ENCODE measurements at regions not wholly inside any gene's neighbourhood (a gene's known extent, or its start where the extent isn't known, plus 50 kb on each side); places are given as distances from the start of the nearest gene placed in this dataset.
"Not testable (repeated sequence)": the region's sequence is repeated elsewhere in the genome, so short reads cannot be mapped to it uniquely, and the experiment has no call there.

- DNase-seq: no peak
These were observed 184.5 kb upstream of the SLC24A3 start for GRCh38 chr20:19027971-19028370.

- no peak for DNase-seq
These were observed 170.7 kb upstream of the SLC24A3 start for GRCh38 chr20:19041787-19042186.

GRCh38 chr20:19045371-19045770 is 167.1 kb upstream of the SLC24A3 start:
- DNase-seq: no peak

GRCh38 chr20:19047040-19047950 is 165.1 kb upstream of the SLC24A3 start:
- no peak for DNase-seq

GRCh38 chr20:19047951-19048296 is 164.5 kb upstream of the SLC24A3 start:
- DNase-seq: no peak

- DNase-seq: no peak
These were observed 163.4 kb upstream of the SLC24A3 start for GRCh38 chr20:19048995-19049501.

- no peak for DNase-seq
These were observed 162.9 kb upstream of the SLC24A3 start for GRCh38 chr20:19049514-19049913.

- no peak for DNase-seq
These were observed 155.5 kb upstream of the SLC24A3 start for GRCh38 chr20:19056909-19057308.

- not testable (repeated sequence) for DNase-seq
These were observed 147.7 kb upstream of the SLC24A3 start for GRCh38 chr20:19064788-19065187.

- DNase-seq: no peak
These were observed 144.5 kb upstream of the SLC24A3 start for GRCh38 chr20:19067986-19068385.

GRCh38 chr20:19070026-19070425 is 142.4 kb upstream of the SLC24A3 start:
- no peak for DNase-seq

GRCh38 chr20:19070681-19071445 is 141.6 kb upstream of the SLC24A3 start:
- DNase-seq: peak; percentile 4

- no peak for DNase-seq
These were observed 141.1 kb upstream of the SLC24A3 start for GRCh38 chr20:19071446-19071725.

GRCh38 chr20:19071902-19072498 is 140.4 kb upstream of the SLC24A3 start:
- no peak for DNase-seq

- no peak for DNase-seq
These were observed 139.5 kb upstream of the SLC24A3 start for GRCh38 chr20:19072988-19073387.

- no peak for DNase-seq
These were observed 138.7 kb upstream of the SLC24A3 start for GRCh38 chr20:19073584-19074218.

- no peak for DNase-seq
These were observed 138.1 kb upstream of the SLC24A3 start for GRCh38 chr20:19074356-19074755.

GRCh38 chr20:19074828-19075516 is 137.5 kb upstream of the SLC24A3 start:
- peak; percentile 36 for DNase-seq

- no peak for DNase-seq
These were observed 134.8 kb upstream of the SLC24A3 start for GRCh38 chr20:19077370-19078220.

- DNase-seq: no peak
These were observed 133.7 kb upstream of the SLC24A3 start for GRCh38 chr20:19078448-19079373.
